MM.1S (cell line): ENCODE measurements at regions not wholly inside any gene's neighbourhood (a gene's known extent, or its start where the extent isn't known, plus 50 kb on each side); places are given as distances from the start of the nearest gene placed in this dataset.

ENCODE experiments used
- EZH2 ChIP-seq: fragments of 300-600 bp; sonication (generic); optimal IDR thresholded peaks from 2 replicates; pipeline ENCODE3; 2017; ENCODE audit warnings: low read depth, mild to moderate bottlenecking, antibody characterized with exemption, low read length, mixed read lengths
- TF ChIP-seq, protein P1 (sequence below): fragments of 300-600 bp; sonication (generic); IDR thresholded peaks from 2 replicates; pipeline ENCODE4 v1.5.1; 2016; ENCODE audit warnings: antibody characterized with exemption, low read length, mixed read lengths

DNA sequence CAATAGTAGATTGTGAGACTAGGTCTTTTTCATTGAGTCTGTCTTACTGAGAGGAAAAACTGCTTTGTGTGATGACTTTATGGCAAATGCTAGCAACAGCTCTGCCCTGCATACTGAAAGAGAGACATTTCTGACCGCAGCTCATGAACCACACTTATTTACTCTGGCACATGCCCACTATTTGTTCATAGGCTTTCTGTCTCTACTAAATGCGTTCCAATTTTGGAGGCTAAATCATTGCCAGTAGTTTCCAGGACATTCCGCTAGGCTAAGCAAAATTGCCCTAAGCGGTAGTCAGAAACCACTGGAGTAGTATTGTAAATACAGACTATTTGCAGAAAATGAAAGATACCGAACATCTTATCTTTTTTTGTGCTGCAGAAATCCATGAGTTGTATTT, 55.6 kb upstream of the DLX6 start:
- TF ChIP-seq, protein P1, sequence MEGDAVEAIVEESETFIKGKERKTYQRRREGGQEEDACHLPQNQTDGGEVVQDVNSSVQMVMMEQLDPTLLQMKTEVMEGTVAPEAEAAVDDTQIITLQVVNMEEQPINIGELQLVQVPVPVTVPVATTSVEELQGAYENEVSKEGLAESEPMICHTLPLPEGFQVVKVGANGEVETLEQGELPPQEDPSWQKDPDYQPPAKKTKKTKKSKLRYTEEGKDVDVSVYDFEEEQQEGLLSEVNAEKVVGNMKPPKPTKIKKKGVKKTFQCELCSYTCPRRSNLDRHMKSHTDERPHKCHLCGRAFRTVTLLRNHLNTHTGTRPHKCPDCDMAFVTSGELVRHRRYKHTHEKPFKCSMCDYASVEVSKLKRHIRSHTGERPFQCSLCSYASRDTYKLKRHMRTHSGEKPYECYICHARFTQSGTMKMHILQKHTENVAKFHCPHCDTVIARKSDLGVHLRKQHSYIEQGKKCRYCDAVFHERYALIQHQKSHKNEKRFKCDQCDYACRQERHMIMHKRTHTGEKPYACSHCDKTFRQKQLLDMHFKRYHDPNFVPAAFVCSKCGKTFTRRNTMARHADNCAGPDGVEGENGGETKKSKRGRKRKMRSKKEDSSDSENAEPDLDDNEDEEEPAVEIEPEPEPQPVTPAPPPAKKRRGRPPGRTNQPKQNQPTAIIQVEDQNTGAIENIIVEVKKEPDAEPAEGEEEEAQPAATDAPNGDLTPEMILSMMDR: no peak
- TF ChIP-seq EZH2: no peak
